Fibroblast of mammary gland (primary cell): ENCODE measurements at regions not wholly inside any gene's neighbourhood (a gene's known extent, or its start where the extent isn't known, plus 50 kb on each side); places are given as distances from the start of the nearest gene placed in this dataset.

ENCODE experiments used
- DNase-seq: peaks from one replicate; pipeline ENCODE4 v3.0.0-alpha.2; 2010; ENCODE audit warnings: low read depth
- H3K4me3 ChIP-seq: 2 replicates; pipeline ENCODE4 v1.5.1; 2011; ENCODE audit warnings: low read depth, mild to moderate bottlenecking, low read length, moderate library complexity; ENCODE audit not compliant: control insufficient read depth
- TF ChIP-seq, protein P1 (sequence below): conservative IDR thresholded peaks from 2 replicates; pipeline ENCODE4 v1.5.1; 2011; ENCODE audit warnings: low read depth, low read length, inconsistent platforms; ENCODE audit not compliant: control insufficient read depth, insufficient read depth

DNA sequence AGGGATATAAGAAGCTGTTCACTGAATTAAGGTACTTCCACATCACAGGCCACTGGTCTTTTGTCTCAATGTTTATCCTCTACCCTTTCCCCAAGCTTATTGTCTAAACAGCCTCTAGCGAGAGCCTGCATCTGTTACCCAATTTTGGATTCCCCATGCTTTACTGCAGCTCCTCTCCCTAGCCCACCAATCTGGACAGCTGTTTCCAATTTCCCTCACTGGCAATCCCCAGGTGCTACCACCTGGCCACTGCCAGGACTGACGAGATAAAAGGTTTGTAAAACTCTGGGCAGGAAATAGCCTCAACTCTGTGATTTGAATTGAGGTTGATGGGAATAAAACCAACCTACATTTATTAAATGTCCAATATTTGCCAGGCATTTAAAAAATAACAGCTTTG, 58.0 kb upstream of the TEX9 start:
- no peak for DNase-seq
- TF ChIP-seq, protein P1, sequence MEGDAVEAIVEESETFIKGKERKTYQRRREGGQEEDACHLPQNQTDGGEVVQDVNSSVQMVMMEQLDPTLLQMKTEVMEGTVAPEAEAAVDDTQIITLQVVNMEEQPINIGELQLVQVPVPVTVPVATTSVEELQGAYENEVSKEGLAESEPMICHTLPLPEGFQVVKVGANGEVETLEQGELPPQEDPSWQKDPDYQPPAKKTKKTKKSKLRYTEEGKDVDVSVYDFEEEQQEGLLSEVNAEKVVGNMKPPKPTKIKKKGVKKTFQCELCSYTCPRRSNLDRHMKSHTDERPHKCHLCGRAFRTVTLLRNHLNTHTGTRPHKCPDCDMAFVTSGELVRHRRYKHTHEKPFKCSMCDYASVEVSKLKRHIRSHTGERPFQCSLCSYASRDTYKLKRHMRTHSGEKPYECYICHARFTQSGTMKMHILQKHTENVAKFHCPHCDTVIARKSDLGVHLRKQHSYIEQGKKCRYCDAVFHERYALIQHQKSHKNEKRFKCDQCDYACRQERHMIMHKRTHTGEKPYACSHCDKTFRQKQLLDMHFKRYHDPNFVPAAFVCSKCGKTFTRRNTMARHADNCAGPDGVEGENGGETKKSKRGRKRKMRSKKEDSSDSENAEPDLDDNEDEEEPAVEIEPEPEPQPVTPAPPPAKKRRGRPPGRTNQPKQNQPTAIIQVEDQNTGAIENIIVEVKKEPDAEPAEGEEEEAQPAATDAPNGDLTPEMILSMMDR, result no peak
- H3K4me3 ChIP-seq, result no peak overlapping the region

GRCh38 chr15:56298723-56299122, 55.0 kb upstream of the RFX7 start:
- TF ChIP-seq, protein P1, result no peak

GRCh38 chr15:56295433-56295832, 51.8 kb upstream of the RFX7 start:
- no peak for DNase-seq
- TF ChIP-seq, protein P1, result peak; percentile 4
- H3K4me3 ChIP-seq, result no peak overlapping the region

More at GRCh38 chr15:56298723-56299122, 55.0 kb upstream of the RFX7 start:
- DNase-seq, result no peak
- no peak overlapping the region for H3K4me3 ChIP-seq

DNA sequence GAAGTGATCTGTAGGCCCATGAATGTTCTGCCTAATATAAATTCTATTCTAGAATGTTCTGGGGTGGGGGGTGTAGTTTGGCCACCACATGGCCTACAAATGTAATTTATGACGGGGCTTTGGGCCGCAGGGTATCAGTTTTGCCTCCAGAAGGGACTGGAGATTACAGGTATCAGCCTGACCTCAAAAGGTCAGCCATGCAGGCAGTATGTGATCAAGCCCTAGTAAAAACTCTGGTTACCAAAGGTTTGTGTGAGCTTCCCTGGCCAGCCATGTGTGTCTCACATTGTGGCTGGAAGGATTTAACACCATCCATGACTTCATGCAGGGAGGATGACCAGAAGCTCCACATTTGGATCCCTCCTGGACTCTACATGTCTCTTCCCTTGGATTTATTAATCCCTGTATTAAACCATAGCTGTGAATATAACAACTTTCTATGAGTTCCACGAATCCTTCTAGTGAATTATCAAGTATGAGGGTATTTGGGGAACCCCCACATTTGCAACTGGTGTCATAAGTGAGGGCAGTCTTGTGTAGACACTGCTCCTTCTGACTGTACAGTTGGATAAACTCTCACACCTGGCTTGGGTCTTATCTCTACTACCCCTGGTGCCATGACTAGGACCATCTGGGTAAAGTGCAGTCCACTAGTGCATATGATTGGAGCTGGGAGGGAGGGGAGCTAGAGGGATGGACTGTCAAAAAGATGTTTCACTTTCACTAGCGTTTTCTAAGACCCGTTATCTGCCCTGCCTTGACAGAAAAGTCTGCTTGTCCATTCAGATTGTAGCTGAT, 50.0 kb upstream of the RFX7 start:
- no peak for DNase-seq
- H3K4me3 ChIP-seq, result no peak overlapping the region
- TF ChIP-seq, protein P1, result no peak
